ENCODE measurements at regions not wholly inside any gene's neighbourhood (a gene's known extent, or its start where the extent isn't known, plus 50 kb on each side); places are given as distances from the start of the nearest gene placed in this dataset.

- DNase-seq = no peak
- no peak for TF ChIP-seq CTCF (IDR thresholded peaks at IDR 0.05)
- TF ChIP-seq POLR2A (IDR thresholded peaks at IDR 0.05) = no peak
- H3K27me3 ChIP-seq = no peaks in the 10 kb centered on the region
- H3K36me3 ChIP-seq = no peaks in the 10 kb centered on the region
- WGBS, 2 donors = 86 to 88% methylated on average over 2 of the region's 2 CpGs
- H3K4me1 ChIP-seq = no peaks in the 10 kb centered on the region
- H3K9me3 ChIP-seq = no peaks in the 10 kb centered on the region
- H3K4me3 ChIP-seq = no peak overlapping the region
- intact Hi-C loops (cut with DNase I) = no loop called here
- no peak overlapping the region for H3K27ac ChIP-seq
Measured at GRCh38 chr15:93384886-93385285, 295.9 kb upstream of the RGMA start.

GRCh38 chr15:93382200-93382820 lies 293.3 kb upstream of the RGMA start:
- TF ChIP-seq CTCF (IDR thresholded peaks at IDR 0.05) = no peak
- no peak for TF ChIP-seq POLR2A (IDR thresholded peaks at IDR 0.05)
- Histone ChIP-seq H3K9me3 (no peaks in the 10 kb centered on the region), H3K27me3 (no peaks in the 10 kb centered on the region), H3K36me3 (no peaks in the 10 kb centered on the region), H3K4me3 (no peak overlapping the region), H3K4me1 (no peaks in the 10 kb centered on the region), H3K27ac (no peak overlapping the region)
- no peak for DNase-seq
- 37 to 53% methylated on average over 6 to 8 of the region's 9 CpGs for WGBS, 2 donors
- intact Hi-C loops (cut with DNase I) = no loop called here

- Histone ChIP-seq H3K36me3 (no peaks in the 10 kb centered on the region), H3K4me1 (no peaks in the 10 kb centered on the region), H3K4me3 (no peak overlapping the region), H3K27me3 (no peaks in the 10 kb centered on the region), H3K9me3 (no peaks in the 10 kb centered on the region), H3K27ac (no peak overlapping the region)
- no peak for DNase-seq
- whole genome bisulfite sequencing, 2 donors = 37 to 89% methylated on average over 2 to 6 of the region's 8 CpGs
- no peak for TF ChIP-seq CTCF (IDR thresholded peaks at IDR 0.05)
- TF ChIP-seq POLR2A (IDR thresholded peaks at IDR 0.05) = no peak
- intact Hi-C loops (cut with DNase I) = no loop called here
Measured at GRCh38 chr15:93378558-93378957, 289.5 kb upstream of the RGMA start.

- Histone ChIP-seq H3K4me3 (no peak overlapping the region), H3K27me3 (no peaks in the 10 kb centered on the region), H3K9me3 (no peaks in the 10 kb centered on the region), H3K4me1 (no peaks in the 10 kb centered on the region), H3K36me3 (no peaks in the 10 kb centered on the region), H3K27ac (no peak overlapping the region)
- 65 to 78% methylated on average over 8 to 9 of the region's 9 CpGs for WGBS, 2 donors
- intact Hi-C loops (cut with DNase I) = no loop called here
- TF ChIP-seq CTCF (IDR thresholded peaks at IDR 0.05) = no peak
- no peak for TF ChIP-seq POLR2A (IDR thresholded peaks at IDR 0.05)
- DNase-seq = no peak
Measured at GRCh38 chr15:93372865-93373223, 283.8 kb upstream of the RGMA start.

- H3K36me3 ChIP-seq = no peaks in the 10 kb centered on the region
- H3K4me3 ChIP-seq = no peak overlapping the region
- TF ChIP-seq POLR2A (IDR thresholded peaks at IDR 0.05) (no peak), CTCF (IDR thresholded peaks at IDR 0.05) (no peak)
- 65 to 76% methylated on average over 11 of the region's 11 CpGs for WGBS, 2 donors
- intact Hi-C loops (cut with DNase I) = no loop called here
- H3K4me1 ChIP-seq = no peaks in the 10 kb centered on the region
- no peak for DNase-seq
- no peaks in the 10 kb centered on the region for H3K9me3 ChIP-seq
- H3K27ac ChIP-seq = no peak overlapping the region
- no peaks in the 10 kb centered on the region for H3K27me3 ChIP-seq
Measured at GRCh38 chr15:93372208-93372864, 283.3 kb upstream of the RGMA start.
